ENCODE measurements at regions not wholly inside any gene's neighbourhood (a gene's known extent, or its start where the extent isn't known, plus 50 kb on each side); places are given as distances from the start of the nearest gene placed in this dataset.

- H3K4me1 ChIP-seq (ENCODE audit: control insufficient read depth in 2 of 2, insufficient read depth in 2 of 2, low read length in 2 of 2) = no peaks in the 10 kb centered on the region
- H3K27me3 ChIP-seq (ENCODE audit: control insufficient read depth in 2 of 2, insufficient read depth in 1 of 2, low read length in 1 of 2) = no peaks in the 10 kb centered on the region
- WGBS = 98% methylated on average over 3 of the region's 3 CpGs
- H3K4me3 ChIP-seq (ENCODE audit: low read length in 2 of 2) = no peak overlapping the region
- no peaks in the 10 kb centered on the region for H3K36me3 ChIP-seq (ENCODE audit: control insufficient read depth in 2 of 2, insufficient read depth in 2 of 2, low read length in 1 of 2)
- H3K9me3 ChIP-seq (ENCODE audit: control insufficient read depth in 2 of 2, insufficient read depth in 1 of 2, low read length in 1 of 2) = no peaks in the 10 kb centered on the region
- no peak for DNase-seq (ENCODE audit: low read depth in 6 of 9, low spot score in 9 of 9)
- H3K27ac ChIP-seq (ENCODE audit: low read depth in 1 of 2, low read length in 1 of 2) = no peak overlapping the region
Observed at GRCh38 chr10:64365663-64366062, 844.5 kb downstream of the REEP3 start.

GRCh38 chr10:64368298-64368697 is 847.1 kb downstream of the REEP3 start:
- Histone ChIP-seq H3K36me3 (ENCODE audit: control insufficient read depth in 2 of 2, insufficient read depth in 2 of 2, low read length in 1 of 2) (no peaks in the 10 kb centered on the region), H3K4me1 (ENCODE audit: control insufficient read depth in 2 of 2, insufficient read depth in 2 of 2, low read length in 2 of 2) (no peaks in the 10 kb centered on the region), H3K9me3 (ENCODE audit: control insufficient read depth in 2 of 2, insufficient read depth in 1 of 2, low read length in 1 of 2) (no peaks in the 10 kb centered on the region), H3K27ac (ENCODE audit: low read depth in 1 of 2, low read length in 1 of 2) (no peak overlapping the region), H3K4me3 (ENCODE audit: low read length in 2 of 2) (no peak overlapping the region), H3K27me3 (ENCODE audit: control insufficient read depth in 2 of 2, insufficient read depth in 1 of 2, low read length in 1 of 2) (no peaks in the 10 kb centered on the region)
- WGBS = 82% methylated on average over 3 of the region's 3 CpGs
- no peak for DNase-seq (ENCODE audit: low read depth in 6 of 9, low spot score in 9 of 9)

GRCh38 chr10:64369885-64370773 is 848.9 kb downstream of the REEP3 start:
- no peaks in the 10 kb centered on the region for H3K36me3 ChIP-seq (ENCODE audit: control insufficient read depth in 2 of 2, insufficient read depth in 2 of 2, low read length in 1 of 2)
- H3K4me1 ChIP-seq (ENCODE audit: control insufficient read depth in 2 of 2, insufficient read depth in 2 of 2, low read length in 2 of 2) = no peaks in the 10 kb centered on the region
- no peaks in the 10 kb centered on the region for H3K9me3 ChIP-seq (ENCODE audit: control insufficient read depth in 2 of 2, insufficient read depth in 1 of 2, low read length in 1 of 2)
- H3K27me3 ChIP-seq (ENCODE audit: control insufficient read depth in 2 of 2, insufficient read depth in 1 of 2, low read length in 1 of 2) = no peaks in the 10 kb centered on the region
- no peak overlapping the region for H3K27ac ChIP-seq (ENCODE audit: low read depth in 1 of 2, low read length in 1 of 2)
- no peak for DNase-seq (ENCODE audit: low read depth in 6 of 9, low spot score in 9 of 9)
- WGBS = 93% methylated on average over 1 of the region's 1 CpG
- H3K4me3 ChIP-seq (ENCODE audit: low read length in 2 of 2) = no peak overlapping the region

GRCh38 chr10:64374346-64374745 is 853.1 kb downstream of the REEP3 start:
- Histone ChIP-seq H3K4me3 (ENCODE audit: low read length in 2 of 2) (no peak overlapping the region), H3K27ac (ENCODE audit: low read depth in 1 of 2, low read length in 1 of 2) (no peak overlapping the region), H3K36me3 (ENCODE audit: control insufficient read depth in 2 of 2, insufficient read depth in 2 of 2, low read length in 1 of 2) (no peaks in the 10 kb centered on the region), H3K9me3 (ENCODE audit: control insufficient read depth in 2 of 2, insufficient read depth in 1 of 2, low read length in 1 of 2) (no peaks in the 10 kb centered on the region), H3K4me1 (ENCODE audit: control insufficient read depth in 2 of 2, insufficient read depth in 2 of 2, low read length in 2 of 2) (no peaks in the 10 kb centered on the region), H3K27me3 (ENCODE audit: control insufficient read depth in 2 of 2, insufficient read depth in 1 of 2, low read length in 1 of 2) (no peaks in the 10 kb centered on the region)
- DNase-seq (ENCODE audit: low read depth in 6 of 9, low spot score in 9 of 9) = no peak

- H3K27me3 ChIP-seq (ENCODE audit: control insufficient read depth in 2 of 2, insufficient read depth in 1 of 2, low read length in 1 of 2) = no peaks in the 10 kb centered on the region
- 61% methylated on average over 4 of the region's 4 CpGs for WGBS
- no peak for DNase-seq (ENCODE audit: low read depth in 6 of 9, low spot score in 9 of 9)
- no peaks in the 10 kb centered on the region for H3K36me3 ChIP-seq (ENCODE audit: control insufficient read depth in 2 of 2, insufficient read depth in 2 of 2, low read length in 1 of 2)
- no peaks in the 10 kb centered on the region for H3K9me3 ChIP-seq (ENCODE audit: control insufficient read depth in 2 of 2, insufficient read depth in 1 of 2, low read length in 1 of 2)
- no peak overlapping the region for H3K27ac ChIP-seq (ENCODE audit: low read depth in 1 of 2, low read length in 1 of 2)
- H3K4me1 ChIP-seq (ENCODE audit: control insufficient read depth in 2 of 2, insufficient read depth in 2 of 2, low read length in 2 of 2) = no peaks in the 10 kb centered on the region
- no peak overlapping the region for H3K4me3 ChIP-seq (ENCODE audit: low read length in 2 of 2)
Observed at GRCh38 chr10:64376167-64376566, 855.0 kb downstream of the REEP3 start.

- Histone ChIP-seq H3K4me3 (ENCODE audit: low read length in 2 of 2) (no peak overlapping the region), H3K4me1 (ENCODE audit: control insufficient read depth in 2 of 2, insufficient read depth in 2 of 2, low read length in 2 of 2) (no peaks in the 10 kb centered on the region), H3K9me3 (ENCODE audit: control insufficient read depth in 2 of 2, insufficient read depth in 1 of 2, low read length in 1 of 2) (no peaks in the 10 kb centered on the region), H3K36me3 (ENCODE audit: control insufficient read depth in 2 of 2, insufficient read depth in 2 of 2, low read length in 1 of 2) (no peaks in the 10 kb centered on the region), H3K27me3 (ENCODE audit: control insufficient read depth in 2 of 2, insufficient read depth in 1 of 2, low read length in 1 of 2) (no peaks in the 10 kb centered on the region), H3K27ac (ENCODE audit: low read depth in 1 of 2, low read length in 1 of 2) (no peak overlapping the region)
- no peak for DNase-seq (ENCODE audit: low read depth in 6 of 9, low spot score in 9 of 9)
Observed at GRCh38 chr10:64379898-64380297, 858.7 kb downstream of the REEP3 start.

DNA sequence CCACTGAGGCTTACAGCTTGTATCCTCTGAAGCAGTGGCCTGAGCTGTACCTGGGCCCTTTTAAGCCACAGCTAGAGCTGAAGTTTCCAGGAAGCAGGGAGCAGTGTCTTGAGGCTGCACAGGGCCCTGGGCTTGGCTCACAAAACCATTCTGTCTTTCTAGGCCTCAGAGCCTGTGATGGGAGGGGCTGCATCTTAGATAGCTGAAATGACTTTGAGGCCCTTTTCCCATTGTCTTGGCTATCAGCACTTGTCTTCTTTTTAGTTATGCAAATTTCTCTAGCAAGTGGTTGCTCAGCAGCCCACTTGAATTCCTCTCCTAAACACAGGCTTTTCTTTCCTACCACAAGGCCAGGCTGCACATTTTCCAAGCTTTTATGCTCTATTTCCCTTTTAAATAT is 864.2 kb downstream of the REEP3 start:
- DNase-seq (ENCODE audit: low read depth in 6 of 9, low spot score in 9 of 9) = no peak
- H3K4me3 ChIP-seq (ENCODE audit: low read length in 2 of 2) = no peak overlapping the region
- no peaks in the 10 kb centered on the region for H3K4me1 ChIP-seq (ENCODE audit: control insufficient read depth in 2 of 2, insufficient read depth in 2 of 2, low read length in 2 of 2)
- H3K9me3 ChIP-seq (ENCODE audit: control insufficient read depth in 2 of 2, insufficient read depth in 1 of 2, low read length in 1 of 2) = no peaks in the 10 kb centered on the region
- H3K36me3 ChIP-seq (ENCODE audit: control insufficient read depth in 2 of 2, insufficient read depth in 2 of 2, low read length in 1 of 2) = no peaks in the 10 kb centered on the region
- no peak overlapping the region for H3K27ac ChIP-seq (ENCODE audit: low read depth in 1 of 2, low read length in 1 of 2)
- no peaks in the 10 kb centered on the region for H3K27me3 ChIP-seq (ENCODE audit: control insufficient read depth in 2 of 2, insufficient read depth in 1 of 2, low read length in 1 of 2)

- DNase-seq (ENCODE audit: low read depth in 6 of 9, low spot score in 9 of 9) = no peak
- Histone ChIP-seq H3K4me3 (ENCODE audit: low read length in 2 of 2) (no peak overlapping the region), H3K27ac (ENCODE audit: low read depth in 1 of 2, low read length in 1 of 2) (no peak overlapping the region), H3K9me3 (ENCODE audit: control insufficient read depth in 2 of 2, insufficient read depth in 1 of 2, low read length in 1 of 2) (no peaks in the 10 kb centered on the region), H3K27me3 (ENCODE audit: control insufficient read depth in 2 of 2, insufficient read depth in 1 of 2, low read length in 1 of 2) (no peaks in the 10 kb centered on the region), H3K36me3 (ENCODE audit: control insufficient read depth in 2 of 2, insufficient read depth in 2 of 2, low read length in 1 of 2) (no peaks in the 10 kb centered on the region), H3K4me1 (ENCODE audit: control insufficient read depth in 2 of 2, insufficient read depth in 2 of 2, low read length in 2 of 2) (no peaks in the 10 kb centered on the region)
- WGBS = 83% methylated on average over 1 of the region's 1 CpG
Observed at GRCh38 chr10:64394744-64395143, 873.5 kb downstream of the REEP3 start.

- 97% methylated on average over 1 of the region's 1 CpG for WGBS
- H3K9me3 ChIP-seq (ENCODE audit: control insufficient read depth in 2 of 2, insufficient read depth in 1 of 2, low read length in 1 of 2) = no peaks in the 10 kb centered on the region
- no peak for DNase-seq (ENCODE audit: low read depth in 6 of 9, low spot score in 9 of 9)
- H3K4me3 ChIP-seq (ENCODE audit: low read length in 2 of 2) = no peak overlapping the region
- H3K36me3 ChIP-seq (ENCODE audit: control insufficient read depth in 2 of 2, insufficient read depth in 2 of 2, low read length in 1 of 2) = no peaks in the 10 kb centered on the region
- H3K27me3 ChIP-seq (ENCODE audit: control insufficient read depth in 2 of 2, insufficient read depth in 1 of 2, low read length in 1 of 2) = no peaks in the 10 kb centered on the region
- no peaks in the 10 kb centered on the region for H3K4me1 ChIP-seq (ENCODE audit: control insufficient read depth in 2 of 2, insufficient read depth in 2 of 2, low read length in 2 of 2)
- no peak overlapping the region for H3K27ac ChIP-seq (ENCODE audit: low read depth in 1 of 2, low read length in 1 of 2)
Observed at GRCh38 chr10:64396105-64396708, 875.0 kb downstream of the REEP3 start.

Measured in thymus (tissue), 11 donors.